ENCODE measurements at regions not wholly inside any gene's neighbourhood (a gene's known extent, or its start where the extent isn't known, plus 50 kb on each side); places are given as distances from the start of the nearest gene placed in this dataset.

DNA sequence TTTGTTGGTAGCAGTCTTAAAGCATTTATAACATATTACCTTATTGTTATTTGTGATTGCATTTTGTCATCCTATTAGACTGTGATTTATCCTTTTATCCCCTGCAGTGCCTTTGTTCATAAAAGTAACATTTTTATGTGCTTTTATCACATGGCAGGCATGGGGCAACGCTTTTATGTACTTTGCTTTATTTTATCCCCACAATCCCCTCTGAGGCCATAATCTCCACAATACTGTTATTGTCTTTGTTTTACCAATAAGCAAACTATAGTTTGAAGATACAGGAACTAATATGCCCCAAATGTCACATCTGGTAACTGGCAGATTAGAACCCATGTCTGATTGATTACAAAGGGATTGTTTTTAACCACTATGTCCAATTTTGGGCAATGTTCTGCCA, 613.5 kb downstream of the REEP3 start:
- no peak overlapping the region for H3K4me3 ChIP-seq
- no peaks in the 10 kb centered on the region for H3K9me3 ChIP-seq
- no peaks in the 10 kb centered on the region for H3K27me3 ChIP-seq (replicated peaks; ENCODE audit: insufficient read depth)
- DNase-seq (ENCODE audit: low spot score) = no peak
- WGBS = 24% methylated on average over 1 of the region's 1 CpG
- TF ChIP-seq POLR2AphosphoS5 (IDR thresholded peaks at IDR 0.05) (no peak), POLR2A (IDR thresholded peaks at IDR 0.05) (no peak)
- TF ChIP-seq, protein P1, sequence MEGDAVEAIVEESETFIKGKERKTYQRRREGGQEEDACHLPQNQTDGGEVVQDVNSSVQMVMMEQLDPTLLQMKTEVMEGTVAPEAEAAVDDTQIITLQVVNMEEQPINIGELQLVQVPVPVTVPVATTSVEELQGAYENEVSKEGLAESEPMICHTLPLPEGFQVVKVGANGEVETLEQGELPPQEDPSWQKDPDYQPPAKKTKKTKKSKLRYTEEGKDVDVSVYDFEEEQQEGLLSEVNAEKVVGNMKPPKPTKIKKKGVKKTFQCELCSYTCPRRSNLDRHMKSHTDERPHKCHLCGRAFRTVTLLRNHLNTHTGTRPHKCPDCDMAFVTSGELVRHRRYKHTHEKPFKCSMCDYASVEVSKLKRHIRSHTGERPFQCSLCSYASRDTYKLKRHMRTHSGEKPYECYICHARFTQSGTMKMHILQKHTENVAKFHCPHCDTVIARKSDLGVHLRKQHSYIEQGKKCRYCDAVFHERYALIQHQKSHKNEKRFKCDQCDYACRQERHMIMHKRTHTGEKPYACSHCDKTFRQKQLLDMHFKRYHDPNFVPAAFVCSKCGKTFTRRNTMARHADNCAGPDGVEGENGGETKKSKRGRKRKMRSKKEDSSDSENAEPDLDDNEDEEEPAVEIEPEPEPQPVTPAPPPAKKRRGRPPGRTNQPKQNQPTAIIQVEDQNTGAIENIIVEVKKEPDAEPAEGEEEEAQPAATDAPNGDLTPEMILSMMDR (IDR thresholded peaks at IDR 0.05) = no peak
- H3K36me3 ChIP-seq = no peaks in the 10 kb centered on the region
- H3K4me1 ChIP-seq (replicated peaks) = no peaks in the 10 kb centered on the region
- no peak overlapping the region for H3K27ac ChIP-seq
- intact Hi-C loops (cut with DNase I) = no loop called here

DNA sequence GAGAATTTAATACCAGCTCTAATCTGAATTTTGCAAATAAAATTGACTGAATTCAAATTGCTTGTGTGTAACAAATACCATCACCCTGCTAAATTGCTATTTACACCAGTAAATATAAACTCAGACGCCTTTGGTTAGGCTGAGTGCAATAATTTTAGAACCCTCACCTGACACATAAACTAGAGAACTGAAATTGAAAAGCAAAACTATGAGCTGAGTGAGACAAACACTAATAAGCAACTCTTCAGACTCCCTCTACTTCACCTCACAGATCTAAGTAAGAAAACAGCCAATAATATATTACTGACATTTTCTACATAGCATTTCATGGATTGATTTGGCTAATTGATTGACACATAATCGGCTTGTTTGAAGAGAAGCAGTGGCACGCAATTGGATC, 621.2 kb downstream of the REEP3 start:
- intact Hi-C loops (cut with DNase I) = no loop called here
- Histone ChIP-seq H3K4me3 (no peak overlapping the region), H3K4me1 (replicated peaks) (no peaks in the 10 kb centered on the region), H3K27ac (no peak overlapping the region), H3K36me3 (no peaks in the 10 kb centered on the region), H3K27me3 (replicated peaks; ENCODE audit: insufficient read depth) (no peaks in the 10 kb centered on the region), H3K9me3 (no peaks in the 10 kb centered on the region)
- no peak for DNase-seq (ENCODE audit: low spot score)
- 88% methylated on average over 3 of the region's 3 CpGs for WGBS
- no peak for TF ChIP-seq POLR2AphosphoS5 (IDR thresholded peaks at IDR 0.05)
- TF ChIP-seq, protein P1 (IDR thresholded peaks at IDR 0.05) = no peak
- TF ChIP-seq POLR2A (IDR thresholded peaks at IDR 0.05) = no peak

DNA sequence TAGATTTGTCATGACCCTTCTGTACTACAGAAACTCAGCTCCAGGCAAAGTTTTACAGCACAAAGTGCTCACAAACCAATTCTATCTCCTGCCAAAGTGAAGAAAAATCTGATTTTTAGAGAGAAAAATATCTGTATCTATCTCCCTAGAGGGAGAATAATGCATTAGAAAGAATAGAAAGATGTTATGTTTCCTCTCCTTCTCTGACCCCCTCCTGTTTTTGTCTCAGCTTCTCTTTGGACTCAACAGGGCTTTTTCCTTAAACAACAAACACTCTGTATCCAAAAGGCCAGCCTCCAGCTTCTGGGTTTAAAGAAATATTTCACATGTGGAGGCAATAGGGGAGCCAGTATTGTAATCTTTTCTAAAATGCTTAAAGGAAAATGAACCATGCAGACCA, 627.4 kb downstream of the REEP3 start:
- Histone ChIP-seq H3K27ac (no peak overlapping the region), H3K27me3 (replicated peaks; ENCODE audit: insufficient read depth) (no peaks in the 10 kb centered on the region), H3K9me3 (no peaks in the 10 kb centered on the region), H3K4me3 (no peak overlapping the region), H3K4me1 (replicated peaks) (no peaks in the 10 kb centered on the region), H3K36me3 (no peaks in the 10 kb centered on the region)
- TF ChIP-seq POLR2A (IDR thresholded peaks at IDR 0.05) (no peak), POLR2AphosphoS5 (IDR thresholded peaks at IDR 0.05) (no peak)
- TF ChIP-seq, protein P1 (IDR thresholded peaks at IDR 0.05) = no peak
- no peak for DNase-seq (ENCODE audit: low spot score)
- intact Hi-C loops (cut with DNase I) = no loop called here

DNA sequence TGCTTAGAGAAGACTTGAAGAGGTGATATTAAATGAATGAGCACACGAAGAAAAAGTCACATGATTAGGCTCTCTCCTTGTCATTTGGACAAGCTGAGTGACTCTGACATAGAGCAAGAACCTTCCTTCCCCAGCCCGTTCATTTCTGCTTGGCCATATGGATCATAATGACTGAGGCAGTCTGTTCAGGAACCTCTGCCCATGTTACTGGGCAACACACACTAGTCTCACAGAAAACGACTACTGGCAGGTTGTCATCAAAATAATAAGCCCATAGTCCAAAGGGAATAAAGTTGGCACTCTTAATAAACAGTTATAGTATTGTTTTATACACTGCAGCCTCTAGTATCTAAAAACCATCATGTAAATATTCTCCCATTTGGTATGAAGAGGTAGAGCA, 635.0 kb downstream of the REEP3 start:
- 56% methylated on average over 3 of the region's 3 CpGs for WGBS
- intact Hi-C loops (cut with DNase I) = no loop called here
- Histone ChIP-seq H3K4me3 (no peak overlapping the region), H3K27me3 (replicated peaks; ENCODE audit: insufficient read depth) (no peaks in the 10 kb centered on the region), H3K9me3 (no peaks in the 10 kb centered on the region), H3K27ac (no peak overlapping the region), H3K4me1 (replicated peaks) (no peaks in the 10 kb centered on the region), H3K36me3 (no peaks in the 10 kb centered on the region)
- DNase-seq (ENCODE audit: low spot score) = no peak
- TF ChIP-seq POLR2AphosphoS5 (IDR thresholded peaks at IDR 0.05) = no peak
- TF ChIP-seq, protein P1 (IDR thresholded peaks at IDR 0.05) = no peak
- no peak for TF ChIP-seq POLR2A (IDR thresholded peaks at IDR 0.05)

DNA sequence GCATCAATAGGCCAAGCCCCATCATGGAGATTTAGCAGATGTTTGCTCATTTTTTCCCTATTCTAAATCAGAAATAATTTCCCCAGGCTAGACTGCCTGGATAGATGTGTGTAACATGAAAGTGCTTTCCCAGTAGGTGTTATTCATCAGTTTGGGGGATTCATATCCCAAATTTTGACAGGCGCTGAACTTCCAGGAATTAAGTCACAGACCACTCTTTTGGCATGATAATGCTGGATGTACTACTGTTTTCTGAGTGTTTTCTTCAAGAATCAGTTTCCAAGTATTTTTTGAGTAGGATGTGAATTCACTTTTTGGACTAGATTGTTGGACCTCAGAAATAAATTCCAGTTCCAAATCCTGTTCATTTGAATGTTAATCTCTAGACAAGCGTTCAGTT, 637.4 kb downstream of the REEP3 start:
- DNase-seq (ENCODE audit: low spot score) = no peak
- Histone ChIP-seq H3K4me1 (replicated peaks) (no peaks in the 10 kb centered on the region), H3K27me3 (replicated peaks; ENCODE audit: insufficient read depth) (no peaks in the 10 kb centered on the region), H3K27ac (no peak overlapping the region), H3K36me3 (no peaks in the 10 kb centered on the region), H3K9me3 (no peaks in the 10 kb centered on the region), H3K4me3 (no peak overlapping the region)
- TF ChIP-seq POLR2A (IDR thresholded peaks at IDR 0.05) (no peak), POLR2AphosphoS5 (IDR thresholded peaks at IDR 0.05) (no peak)
- TF ChIP-seq, protein P1 (IDR thresholded peaks at IDR 0.05) = no peak
- 94% methylated on average over 2 of the region's 2 CpGs for WGBS
- intact Hi-C loops (cut with DNase I) = no loop called here
